Smooth muscle cell (in vitro differentiated cells): ENCODE measurements at regions not wholly inside any gene's neighbourhood (a gene's known extent, or its start where the extent isn't known, plus 50 kb on each side); places are given as distances from the start of the nearest gene placed in this dataset.

ENCODE experiments used
- DNase-seq: peaks from one replicate; lab custom pipeline; 2025; ENCODE audit not compliant: unreplicated experiment; lab: John Stamatoyannopoulos, UW
- H2AFZ ChIP-seq: fragments of 200-600 bp; sonication (generic); 2 replicates; pipeline ENCODE4 v1.6.0; 2016; ENCODE audit warnings: antibody characterized with exemption, low read depth, mild to moderate bottlenecking
- H3F3A ChIP-seq: fragments of 200-600 bp; sonication (generic); 2 replicates; pipeline ENCODE4 v1.6.0; 2017; ENCODE audit warnings: antibody characterized with exemption, low read depth
- H3K27ac ChIP-seq: fragments of 200-600 bp; sonication (generic); 2 replicates; pipeline ENCODE4 v1.5.1; 2016; ENCODE audit warnings: low read depth, mild to moderate bottlenecking
- H3K27me3 ChIP-seq: fragments of 200-600 bp; sonication (generic); 2 replicates; pipeline ENCODE4 v1.6.1; 2016; ENCODE audit warnings: low read depth, mild to moderate bottlenecking
- H3K36me3 ChIP-seq: fragments of 200-600 bp; sonication (generic); 2 replicates; pipeline ENCODE4 v1.5.1; 2016; ENCODE audit warnings: low read depth
- H3K4me1 ChIP-seq: fragments of 200-600 bp; sonication (generic); 2 replicates; pipeline ENCODE4 v1.5.1; 2016; ENCODE audit warnings: low read depth
- H3K4me2 ChIP-seq: fragments of 200-600 bp; sonication (generic); 2 replicates; pipeline ENCODE4 v1.6.0; 2016; ENCODE audit warnings: mild to moderate bottlenecking
- H3K4me3 ChIP-seq: fragments of 200-600 bp; sonication (generic); 2 replicates; pipeline ENCODE4 v1.5.1; 2016; ENCODE audit warnings: mild to moderate bottlenecking
- H3K79me2 ChIP-seq: fragments of 200-600 bp; sonication (generic); 2 replicates; pipeline ENCODE4 v1.6.0; 2016; ENCODE audit warnings: low read depth, mild to moderate bottlenecking
- H3K9ac ChIP-seq: fragments of 200-600 bp; sonication (generic); 2 replicates; pipeline ENCODE4 v1.6.0; 2016; ENCODE audit warnings: low read depth
- H3K9me3 ChIP-seq: fragments of 200-600 bp; sonication (generic); replicated peaks from 2 replicates; pipeline ENCODE4 v1.5.1; 2016; ENCODE audit warnings: low read depth
- H4K20me1 ChIP-seq: fragments of 200-600 bp; sonication (generic); 2 replicates; pipeline ENCODE4 v1.6.0; 2016; ENCODE audit warnings: low read depth
- CTCF ChIP-seq: fragments of 200-600 bp; sonication (generic); IDR thresholded peaks from 2 replicates; pipeline ENCODE4 v1.5.1; 2017; ENCODE audit warnings: borderline replicate concordance, mild to moderate bottlenecking, antibody characterized with exemption; ENCODE audit not compliant: insufficient read depth, poor library complexity, severe bottlenecking
- WGBS: methylation state at CpG from one replicate; pipeline ENCODE4 v1.1.7; 2016; ENCODE audit warnings: low lambda C conversion rate; 5-methylcytosine and 5-hydroxymethylcytosine counted together

GRCh38 chr2:128380061-128380889, 61.6 kb upstream of the HS6ST1 start:
- H2AFZ ChIP-seq: no peak overlapping the region
- no peaks in the 10 kb centered on the region for H3K27me3 ChIP-seq
- H4K20me1 ChIP-seq: no peaks in the 10 kb centered on the region
- peaks cover 19% of the 10 kb centered on the region for H3K4me1 ChIP-seq
- H3K9me3 ChIP-seq: no peaks in the 10 kb centered on the region
- no peak overlapping the region for H3K9ac ChIP-seq
- DNase-seq: no peak
- no peak overlapping the region for H3K27ac ChIP-seq
- no peaks in the 10 kb centered on the region for H3K79me2 ChIP-seq
- WGBS: 94% methylated on average over 27 of the region's 27 CpGs
- H3F3A ChIP-seq: no peaks in the 10 kb centered on the region
- no peak overlapping the region for H3K4me3 ChIP-seq
- H3K36me3 ChIP-seq: no peaks in the 10 kb centered on the region
- no peak overlapping the region for H3K4me2 ChIP-seq
- TF ChIP-seq CTCF: no peak

GRCh38 chr2:128380961-128381938, 62.6 kb upstream of the HS6ST1 start:
- Histone ChIP-seq H3K4me3 (no peak overlapping the region), H3K79me2 (no peaks in the 10 kb centered on the region), H3K9ac (no peak overlapping the region), H2AFZ (no peak overlapping the region), H3K9me3 (no peaks in the 10 kb centered on the region), H3K36me3 (no peaks in the 10 kb centered on the region), H3K27ac (no peak overlapping the region), H4K20me1 (no peaks in the 10 kb centered on the region), H3K27me3 (no peaks in the 10 kb centered on the region), H3K4me1 (peaks cover 19% of the 10 kb centered on the region), H3K4me2 (no peak overlapping the region), H3F3A (no peaks in the 10 kb centered on the region)
- no peak for TF ChIP-seq CTCF
- 75% methylated on average over 18 of the region's 18 CpGs for WGBS
- no peak for DNase-seq

- H3K79me2 ChIP-seq: no peaks in the 10 kb centered on the region
- no peaks in the 10 kb centered on the region for H3K9me3 ChIP-seq
- no peaks in the 10 kb centered on the region for H4K20me1 ChIP-seq
- H2AFZ ChIP-seq: no peak overlapping the region
- H3K27ac ChIP-seq: no peak overlapping the region
- no peak for TF ChIP-seq CTCF
- H3F3A ChIP-seq: no peaks in the 10 kb centered on the region
- no peak for DNase-seq
- 98% methylated on average over 10 of the region's 10 CpGs for WGBS
- H3K4me3 ChIP-seq: no peak overlapping the region
- peaks cover 8% of the 10 kb centered on the region for H3K4me1 ChIP-seq
- H3K36me3 ChIP-seq: no peaks in the 10 kb centered on the region
- H3K4me2 ChIP-seq: no peak overlapping the region
- no peak overlapping the region for H3K9ac ChIP-seq
- H3K27me3 ChIP-seq: no peaks in the 10 kb centered on the region
Observed at GRCh38 chr2:128384446-128384845, 65.8 kb upstream of the HS6ST1 start.
